SK-N-SH treated with all-trans-retinoic acid at 6 μM for 48 hours (cell line): ENCODE measurements at regions not wholly inside any gene's neighbourhood (a gene's known extent, or its start where the extent isn't known, plus 50 kb on each side); places are given as distances from the start of the nearest gene placed in this dataset.
A peak's percentile ranks its signal among the peaks of the same experiment; 100 is the strongest.

Experiments
- ATAC-seq: fragments of 200-7000 bp; cut with Tn5 transposase; 3 replicates; pipeline ENCODE4 v1.9.1; 2020; ENCODE audit warnings: mild to moderate bottlenecking, moderate library complexity
- ARNTL ChIP-seq: fragments of 450-650 bp; formaldehyde crosslinking; IDR thresholded peaks from 2 replicates; pipeline ENCODE4 v1.5.0; 2020; ENCODE audit warnings: low read depth, mild to moderate bottlenecking, moderate library complexity, borderline replicate concordance
- BACH2 ChIP-seq: fragments of 250-450 bp; sonication (Bioruptor Pico); IDR thresholded peaks from 2 replicates; pipeline ENCODE4 v1.9.0; 2021; ENCODE audit warnings: mild to moderate bottlenecking, borderline replicate concordance
- CSDC2 ChIP-seq: fragments of 250-450 bp; sonication (Bioruptor Pico); IDR thresholded peaks from 2 replicates; pipeline ENCODE4 v1.5.0; 2020; ENCODE audit warnings: mild to moderate bottlenecking, moderate library complexity
- ESRRG ChIP-seq: fragments of 250-450 bp; sonication (Bioruptor Pico); IDR thresholded peaks from 2 replicates; pipeline ENCODE4 v1.6.1; 2021; ENCODE audit warnings: mild to moderate bottlenecking
- GLIS3 ChIP-seq: fragments of 250-450 bp; sonication (Bioruptor Pico); IDR thresholded peaks from 2 replicates; pipeline ENCODE4 v1.5.0; 2020; ENCODE audit warnings: mild to moderate bottlenecking, moderate library complexity
- ISL1 ChIP-seq: fragments of 250-450 bp; sonication (Bioruptor Pico); IDR thresholded peaks from 2 replicates; pipeline ENCODE4 v2.1.2; 2022; ENCODE audit warnings: mild to moderate bottlenecking, moderate library complexity
- OSR1 ChIP-seq: fragments of 250-450 bp; sonication (Bioruptor Pico); IDR thresholded peaks from 2 replicates; pipeline ENCODE4 v1.8.0; 2022; ENCODE audit warnings: moderate library complexity, mild to moderate bottlenecking, inconsistent platforms
- PPARA ChIP-seq: fragments of 250-450 bp; sonication (Bioruptor Pico); IDR thresholded peaks from 2 replicates; pipeline ENCODE4 v1.5.0; 2020; ENCODE audit warnings: mild to moderate bottlenecking, borderline replicate concordance
- RARB ChIP-seq: fragments of 250-450 bp; sonication (Bioruptor Pico); IDR thresholded peaks from 2 replicates; pipeline ENCODE4 v1.8.0; 2021; ENCODE audit warnings: mild to moderate bottlenecking, moderate library complexity
- SNAI2 ChIP-seq: fragments of 250-450 bp; sonication (Bioruptor Pico); IDR thresholded peaks from 2 replicates; pipeline ENCODE4 v1.5.0; 2020; ENCODE audit warnings: mild to moderate bottlenecking, moderate library complexity
- TCF4 ChIP-seq: fragments of 250-450 bp; sonication (Bioruptor Pico); IDR thresholded peaks from 2 replicates; pipeline ENCODE4 v1.8.0; 2021; ENCODE audit warnings: mild to moderate bottlenecking, moderate library complexity, borderline replicate concordance
- TOX ChIP-seq: fragments of 250-450 bp; sonication (Bioruptor Pico); IDR thresholded peaks from 2 replicates; pipeline ENCODE4 v1.8.0; 2021; ENCODE audit warnings: mild to moderate bottlenecking, moderate library complexity, borderline replicate concordance
- ZC3H10 ChIP-seq: fragments of 250-450 bp; sonication (Bioruptor Pico); IDR thresholded peaks from 2 replicates; pipeline ENCODE4 v1.5.1; 2021; ENCODE audit warnings: mild to moderate bottlenecking, moderate library complexity
- ZFP3 ChIP-seq: fragments of 250-450 bp; sonication (Bioruptor Pico); IDR thresholded peaks from 2 replicates; pipeline ENCODE4 v1.5.0; 2020; ENCODE audit warnings: mild to moderate bottlenecking, moderate library complexity
- ZFP30 ChIP-seq: fragments of 450-650 bp; formaldehyde crosslinking; IDR thresholded peaks from 2 replicates; pipeline ENCODE4 v1.5.0; 2022; ENCODE audit warnings: mild to moderate bottlenecking, moderate library complexity
- ZNF565 ChIP-seq: fragments of 450-650 bp; formaldehyde crosslinking; conservative IDR thresholded peaks from 2 replicates; pipeline ENCODE4 v1.5.0; 2020; ENCODE audit warnings: low read depth, mild to moderate bottlenecking, moderate library complexity
- ZNF70 ChIP-seq: fragments of 450-650 bp; formaldehyde crosslinking; IDR thresholded peaks from 2 replicates; pipeline ENCODE4 v1.5.0; 2020; ENCODE audit warnings: mild to moderate bottlenecking, moderate library complexity
- ZNF8 ChIP-seq: fragments of 450-650 bp; formaldehyde crosslinking; IDR thresholded peaks from 2 replicates; pipeline ENCODE4 v1.5.0; 2020; ENCODE audit warnings: mild to moderate bottlenecking, moderate library complexity
- TF ChIP-seq, protein P1 (sequence below): fragments of 250-450 bp; sonication (Bioruptor Pico); IDR thresholded peaks from 2 replicates; pipeline ENCODE4 v1.5.0; 2020; ENCODE audit warnings: mild to moderate bottlenecking, moderate library complexity
- TF ChIP-seq, protein P2 (sequence below): fragments of 250-450 bp; sonication (Bioruptor Pico); IDR thresholded peaks from 2 replicates; pipeline ENCODE4 v1.5.1; 2020; ENCODE audit warnings: low read depth, mild to moderate bottlenecking, moderate library complexity
- TF ChIP-seq, protein P3 (sequence below): fragments of 250-450 bp; sonication (Bioruptor Pico); IDR thresholded peaks from 2 replicates; pipeline ENCODE4 v1.8.0; 2020; ENCODE audit warnings: mild to moderate bottlenecking, moderate library complexity, borderline replicate concordance
- TF ChIP-seq, protein P4 (sequence below): fragments of 250-450 bp; sonication (Bioruptor Pico); IDR thresholded peaks from 2 replicates; pipeline ENCODE4 v1.8.0; 2021; ENCODE audit warnings: low read depth, mild to moderate bottlenecking, moderate library complexity, borderline replicate concordance
- TF ChIP-seq, protein P5 (sequence below): fragments of 250-450 bp; sonication (Bioruptor Pico); IDR thresholded peaks from 2 replicates; pipeline ENCODE4 v1.5.1; 2021; ENCODE audit warnings: mild to moderate bottlenecking, moderate library complexity

DNA sequence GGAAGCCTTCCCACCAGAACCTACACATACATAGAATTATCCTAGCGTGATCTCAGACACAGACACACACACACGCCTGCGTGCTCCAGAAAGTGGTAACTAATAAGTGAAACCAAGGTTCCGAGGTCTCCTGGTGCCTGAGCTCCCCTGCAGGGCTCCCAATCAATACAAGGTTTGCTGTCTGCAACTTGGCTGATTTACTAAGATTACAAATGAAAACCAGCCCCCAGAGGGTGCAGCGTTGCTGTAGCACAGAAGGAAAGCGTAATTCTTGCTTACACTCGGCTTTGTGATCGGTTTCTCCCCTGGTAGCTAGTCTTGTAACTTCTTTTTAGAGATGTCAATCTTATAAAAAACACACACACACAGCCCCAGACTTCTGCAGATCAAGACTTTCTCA is 334.1 kb upstream of the XYLT1 start:
- TF ChIP-seq, protein P1, sequence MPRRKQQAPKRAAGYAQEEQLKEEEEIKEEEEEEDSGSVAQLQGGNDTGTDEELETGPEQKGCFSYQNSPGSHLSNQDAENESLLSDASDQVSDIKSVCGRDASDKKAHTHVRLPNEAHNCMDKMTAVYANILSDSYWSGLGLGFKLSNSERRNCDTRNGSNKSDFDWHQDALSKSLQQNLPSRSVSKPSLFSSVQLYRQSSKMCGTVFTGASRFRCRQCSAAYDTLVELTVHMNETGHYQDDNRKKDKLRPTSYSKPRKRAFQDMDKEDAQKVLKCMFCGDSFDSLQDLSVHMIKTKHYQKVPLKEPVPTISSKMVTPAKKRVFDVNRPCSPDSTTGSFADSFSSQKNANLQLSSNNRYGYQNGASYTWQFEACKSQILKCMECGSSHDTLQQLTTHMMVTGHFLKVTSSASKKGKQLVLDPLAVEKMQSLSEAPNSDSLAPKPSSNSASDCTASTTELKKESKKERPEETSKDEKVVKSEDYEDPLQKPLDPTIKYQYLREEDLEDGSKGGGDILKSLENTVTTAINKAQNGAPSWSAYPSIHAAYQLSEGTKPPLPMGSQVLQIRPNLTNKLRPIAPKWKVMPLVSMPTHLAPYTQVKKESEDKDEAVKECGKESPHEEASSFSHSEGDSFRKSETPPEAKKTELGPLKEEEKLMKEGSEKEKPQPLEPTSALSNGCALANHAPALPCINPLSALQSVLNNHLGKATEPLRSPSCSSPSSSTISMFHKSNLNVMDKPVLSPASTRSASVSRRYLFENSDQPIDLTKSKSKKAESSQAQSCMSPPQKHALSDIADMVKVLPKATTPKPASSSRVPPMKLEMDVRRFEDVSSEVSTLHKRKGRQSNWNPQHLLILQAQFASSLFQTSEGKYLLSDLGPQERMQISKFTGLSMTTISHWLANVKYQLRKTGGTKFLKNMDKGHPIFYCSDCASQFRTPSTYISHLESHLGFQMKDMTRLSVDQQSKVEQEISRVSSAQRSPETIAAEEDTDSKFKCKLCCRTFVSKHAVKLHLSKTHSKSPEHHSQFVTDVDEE (CRISPR knock-in tag), result no peak
- TF ChIP-seq TCF4 (CRISPR knock-in tag) (no peak), ESRRG (CRISPR knock-in tag) (no peak), OSR1 (CRISPR knock-in tag) (no peak), ARNTL (CRISPR knock-in tag) (no peak), RARB (CRISPR knock-in tag) (no peak), BACH2 (CRISPR knock-in tag) (no peak), ISL1 (CRISPR knock-in tag) (no peak), ZNF565 (no peak), GLIS3 (no peak), TOX (no peak), PPARA (CRISPR knock-in tag) (no peak), CSDC2 (CRISPR knock-in tag) (no peak), ZC3H10 (CRISPR knock-in tag) (no peak), ZNF8 (CRISPR knock-in tag) (no peak), ZNF70 (CRISPR knock-in tag) (no peak), ZFP3 (CRISPR knock-in tag) (no peak)
- TF ChIP-seq, protein P2, sequence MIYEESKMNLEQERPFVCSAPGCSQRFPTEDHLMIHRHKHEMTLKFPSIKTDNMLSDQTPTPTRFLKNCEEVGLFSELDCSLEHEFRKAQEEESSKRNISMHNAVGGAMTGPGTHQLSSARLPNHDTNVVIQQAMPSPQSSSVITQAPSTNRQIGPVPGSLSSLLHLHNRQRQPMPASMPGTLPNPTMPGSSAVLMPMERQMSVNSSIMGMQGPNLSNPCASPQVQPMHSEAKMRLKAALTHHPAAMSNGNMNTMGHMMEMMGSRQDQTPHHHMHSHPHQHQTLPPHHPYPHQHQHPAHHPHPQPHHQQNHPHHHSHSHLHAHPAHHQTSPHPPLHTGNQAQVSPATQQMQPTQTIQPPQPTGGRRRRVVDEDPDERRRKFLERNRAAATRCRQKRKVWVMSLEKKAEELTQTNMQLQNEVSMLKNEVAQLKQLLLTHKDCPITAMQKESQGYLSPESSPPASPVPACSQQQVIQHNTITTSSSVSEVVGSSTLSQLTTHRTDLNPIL (CRISPR knock-in tag), result no peak
- TF ChIP-seq, protein P3, sequence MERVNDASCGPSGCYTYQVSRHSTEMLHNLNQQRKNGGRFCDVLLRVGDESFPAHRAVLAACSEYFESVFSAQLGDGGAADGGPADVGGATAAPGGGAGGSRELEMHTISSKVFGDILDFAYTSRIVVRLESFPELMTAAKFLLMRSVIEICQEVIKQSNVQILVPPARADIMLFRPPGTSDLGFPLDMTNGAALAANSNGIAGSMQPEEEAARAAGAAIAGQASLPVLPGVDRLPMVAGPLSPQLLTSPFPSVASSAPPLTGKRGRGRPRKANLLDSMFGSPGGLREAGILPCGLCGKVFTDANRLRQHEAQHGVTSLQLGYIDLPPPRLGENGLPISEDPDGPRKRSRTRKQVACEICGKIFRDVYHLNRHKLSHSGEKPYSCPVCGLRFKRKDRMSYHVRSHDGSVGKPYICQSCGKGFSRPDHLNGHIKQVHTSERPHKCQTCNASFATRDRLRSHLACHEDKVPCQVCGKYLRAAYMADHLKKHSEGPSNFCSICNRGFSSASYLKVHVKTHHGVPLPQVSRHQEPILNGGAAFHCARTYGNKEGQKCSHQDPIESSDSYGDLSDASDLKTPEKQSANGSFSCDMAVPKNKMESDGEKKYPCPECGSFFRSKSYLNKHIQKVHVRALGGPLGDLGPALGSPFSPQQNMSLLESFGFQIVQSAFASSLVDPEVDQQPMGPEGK (CRISPR knock-in tag), result no peak
- TF ChIP-seq, protein P4, sequence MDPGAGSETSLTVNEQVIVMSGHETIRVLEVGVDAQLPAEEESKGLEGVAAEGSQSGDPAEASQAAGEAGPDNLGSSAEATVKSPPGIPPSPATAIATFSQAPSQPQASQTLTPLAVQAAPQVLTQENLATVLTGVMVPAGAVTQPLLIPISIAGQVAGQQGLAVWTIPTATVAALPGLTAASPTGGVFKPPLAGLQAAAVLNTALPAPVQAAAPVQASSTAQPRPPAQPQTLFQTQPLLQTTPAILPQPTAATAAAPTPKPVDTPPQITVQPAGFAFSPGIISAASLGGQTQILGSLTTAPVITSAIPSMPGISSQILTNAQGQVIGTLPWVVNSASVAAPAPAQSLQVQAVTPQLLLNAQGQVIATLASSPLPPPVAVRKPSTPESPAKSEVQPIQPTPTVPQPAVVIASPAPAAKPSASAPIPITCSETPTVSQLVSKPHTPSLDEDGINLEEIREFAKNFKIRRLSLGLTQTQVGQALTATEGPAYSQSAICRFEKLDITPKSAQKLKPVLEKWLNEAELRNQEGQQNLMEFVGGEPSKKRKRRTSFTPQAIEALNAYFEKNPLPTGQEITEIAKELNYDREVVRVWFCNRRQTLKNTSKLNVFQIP (CRISPR knock-in tag), result no peak
- no peak for ATAC-seq

DNA sequence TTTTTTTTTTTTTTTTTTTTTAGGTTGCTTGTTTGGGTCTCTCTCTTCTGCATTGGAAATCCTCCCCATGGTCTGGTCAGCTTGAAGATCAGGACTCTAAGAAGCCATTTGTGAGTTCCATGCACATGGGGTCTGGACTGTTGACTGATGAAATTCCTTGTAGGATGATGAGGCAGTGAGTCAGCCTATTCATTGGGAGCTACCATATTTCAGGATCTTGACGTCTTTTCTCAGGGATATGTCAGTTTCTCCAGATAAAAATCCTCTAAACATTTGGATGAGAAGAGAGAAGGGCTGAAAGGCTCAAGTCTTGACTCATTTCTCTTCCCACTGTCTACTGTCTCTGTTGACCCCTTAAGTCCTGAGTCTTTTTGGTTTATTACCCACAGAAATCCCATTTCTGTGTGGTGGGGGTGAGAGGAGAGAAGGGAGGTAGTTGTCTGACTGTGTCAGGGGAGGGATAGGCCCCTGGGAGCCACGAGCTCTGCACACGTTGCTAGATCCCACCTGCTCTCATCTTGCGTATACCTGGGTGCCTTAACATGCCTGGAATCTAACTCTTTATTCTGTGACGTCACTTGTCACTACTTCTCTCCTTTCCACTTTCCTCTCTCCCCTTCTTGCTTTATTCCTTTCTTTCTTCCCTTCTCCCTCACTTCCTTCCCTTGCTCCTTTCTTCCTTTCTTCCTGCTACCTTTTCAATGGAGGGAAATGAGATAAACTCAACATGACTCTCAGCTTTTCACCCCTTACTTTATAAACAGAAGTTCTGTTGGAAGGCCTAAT is 333.1 kb upstream of the XYLT1 start:
- ATAC-seq, result peak; percentile 87
- TF ChIP-seq, protein P3 (CRISPR knock-in tag), result 0 out of 2 replicates have a peak, but pooled peaks have one; percentile 37
- TF ChIP-seq BACH2 (CRISPR knock-in tag) (no peak), TCF4 (CRISPR knock-in tag) (no peak), ZFP30 (CRISPR knock-in tag) (no peak), RARB (CRISPR knock-in tag) (no peak), SNAI2 (CRISPR knock-in tag) (0 out of 2 replicates have a peak, but pooled peaks have one; percentile 19), ISL1 (CRISPR knock-in tag) (peak; percentile 79), ZNF70 (CRISPR knock-in tag) (no peak), ZC3H10 (CRISPR knock-in tag) (peak; percentile 55; the same call in 1 of the 2 replicates), TOX (peak; percentile 70; the same call in 1 of the 2 replicates), OSR1 (CRISPR knock-in tag) (no peak), ZNF565 (no peak), PPARA (CRISPR knock-in tag) (no peak), CSDC2 (CRISPR knock-in tag) (no peak), ZFP3 (CRISPR knock-in tag) (peak; percentile 62; the same call in 1 of the 2 replicates), GLIS3 (no peak), ARNTL (CRISPR knock-in tag) (no peak), ZNF8 (CRISPR knock-in tag) (no peak)
- TF ChIP-seq, protein P5, sequence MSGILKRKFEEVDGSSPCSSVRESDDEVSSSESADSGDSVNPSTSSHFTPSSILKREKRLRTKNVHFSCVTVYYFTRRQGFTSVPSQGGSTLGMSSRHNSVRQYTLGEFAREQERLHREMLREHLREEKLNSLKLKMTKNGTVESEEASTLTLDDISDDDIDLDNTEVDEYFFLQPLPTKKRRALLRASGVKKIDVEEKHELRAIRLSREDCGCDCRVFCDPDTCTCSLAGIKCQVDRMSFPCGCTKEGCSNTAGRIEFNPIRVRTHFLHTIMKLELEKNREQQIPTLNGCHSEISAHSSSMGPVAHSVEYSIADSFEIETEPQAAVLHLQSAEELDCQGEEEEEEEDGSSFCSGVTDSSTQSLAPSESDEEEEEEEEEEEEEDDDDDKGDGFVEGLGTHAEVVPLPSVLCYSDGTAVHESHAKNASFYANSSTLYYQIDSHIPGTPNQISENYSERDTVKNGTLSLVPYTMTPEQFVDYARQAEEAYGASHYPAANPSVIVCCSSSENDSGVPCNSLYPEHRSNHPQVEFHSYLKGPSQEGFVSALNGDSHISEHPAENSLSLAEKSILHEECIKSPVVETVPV, result no peak
- TF ChIP-seq, protein P4 (CRISPR knock-in tag), result no peak
